ENCODE measurements at regions not wholly inside any gene's neighbourhood (a gene's known extent, or its start where the extent isn't known, plus 50 kb on each side); places are given as distances from the start of the nearest gene placed in this dataset.

DNA sequence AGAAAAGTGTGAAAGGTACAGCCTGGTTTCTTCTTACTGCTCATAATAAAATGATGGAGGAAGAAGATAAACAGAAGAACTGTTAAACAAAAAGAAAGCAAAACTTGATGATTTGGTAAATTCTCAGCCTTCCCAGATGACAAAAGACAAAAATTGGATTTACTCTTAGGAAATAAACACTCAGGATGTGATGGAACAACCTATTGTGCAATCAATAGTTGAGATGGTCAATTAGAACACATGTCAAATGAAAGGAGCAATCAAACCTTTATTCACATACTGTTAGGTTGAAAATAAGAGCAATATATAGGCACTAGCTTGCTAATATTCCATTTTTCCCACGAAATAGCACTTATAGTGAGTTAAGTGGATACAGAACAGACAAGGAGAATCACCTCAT is 1174.0 kb upstream of the SLC39A10 start:
- WGBS (ENCODE audit: insufficient coverage, insufficient replicate concordance, low lambda C conversion rate, missing lambda C conversion rate), result 0% methylated on average over 1 of the region's 1 CpG
- CTCF ChIA-PET, result no interaction called here
- Histone ChIP-seq H3K27me3 (replicated peaks in 1 of 2; ENCODE audit: control insufficient read depth in 2 of 2, insufficient read depth in 2 of 2, low read length in 1 of 2) (no peaks in the 10 kb centered on the region), H2AFZ (ENCODE audit: control insufficient read depth, low read depth, low read length) (no peak overlapping the region), H3K36me3 (ENCODE audit: control insufficient read depth in 2 of 2, insufficient read depth in 2 of 2, low read length in 1 of 2) (no peaks in the 10 kb centered on the region), H3K27ac (ENCODE audit: control insufficient read depth, insufficient read depth) (no peak overlapping the region), H4K20me1 (ENCODE audit: control insufficient read depth, insufficient read depth) (no peaks in the 10 kb centered on the region), H3K4me1 (ENCODE audit: control insufficient read depth, insufficient read depth, low read length) (no peaks in the 10 kb centered on the region), H3K79me2 (ENCODE audit: control insufficient read depth, insufficient read depth, low read length) (no peaks in the 10 kb centered on the region), H3K4me2 (ENCODE audit: control insufficient read depth, insufficient read depth) (no peak overlapping the region), H3K9me3 (replicated peaks; ENCODE audit: control insufficient read depth, insufficient read depth, low read length) (no peaks in the 10 kb centered on the region), H3K9ac (ENCODE audit: control insufficient read depth, insufficient read depth, low read length) (no peak overlapping the region), H3K4me3 (no peak overlapping the region)
- RAD21 ChIA-PET (ENCODE audit: unreplicated experiment), result no interaction called here
- POLR2A ChIA-PET, result interaction anchor here (0.6 kb wide), 1 partner anchor 269 kb away, joined by 3 read pairs; no protein-coding TSS in a partner anchor
- FAIRE-seq, result no peak
- intact Hi-C loops (cut with micrococcal nuclease; ENCODE audit: unreplicated experiment) (no loop called here), in situ Hi-C loops (cut with MboI) (no loop called here)
- SMC1A ChIA-PET (ENCODE audit: uncharacterized antibody, unreplicated experiment), result no interaction called here
- no TSS peak for BruUV-seq (replicated peaks)
- DNase-seq (ENCODE audit: low read depth, low spot score), result no peak
- no peak for ATAC-seq
- TF ChIP-seq SRF (IDR thresholded peaks at IDR 0.05; ENCODE audit: low read depth in 2 of 2, low read length in 2 of 2), result no peak
- TF ChIP-seq SIX5 (IDR thresholded peaks at IDR 0.05; ENCODE audit: low read depth, low read length, severe bottlenecking), result no peak
- no peak for TF ChIP-seq BHLHE40 (IDR thresholded peaks at IDR 0.05; ENCODE audit: borderline replicate concordance in 1 of 2, low read depth in 2 of 2, low read length in 1 of 2)
- no peak for TF ChIP-seq DPF2 (IDR thresholded peaks at IDR 0.05)

DNA sequence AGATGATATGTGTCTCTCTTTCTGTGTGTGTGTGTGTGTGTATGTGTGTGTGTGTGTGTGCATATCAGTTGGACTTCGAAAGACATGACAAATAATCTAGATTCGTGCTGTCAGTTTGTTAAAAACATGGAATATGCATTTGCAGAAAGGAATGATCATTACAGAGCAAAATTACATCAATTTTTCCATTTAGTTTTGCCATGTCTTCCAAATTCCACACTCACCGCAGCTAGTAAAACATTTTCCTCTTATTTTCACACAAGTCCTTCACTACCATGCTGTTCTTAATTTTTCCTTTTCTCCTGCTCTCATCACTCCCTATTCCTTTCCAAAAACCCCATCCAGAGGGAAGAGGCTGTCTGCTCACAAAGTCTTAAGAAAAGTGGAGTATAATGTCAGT is 1191.4 kb upstream of the SLC39A10 start:
- FAIRE-seq (no peak), DNase-seq (ENCODE audit: low read depth, low spot score) (no peak), ATAC-seq (no peak)
- SMC1A ChIA-PET (ENCODE audit: uncharacterized antibody, unreplicated experiment), result no interaction called here
- Histone ChIP-seq H3K9me3 (replicated peaks; ENCODE audit: control insufficient read depth, insufficient read depth, low read length) (no peaks in the 10 kb centered on the region), H3K27ac (ENCODE audit: control insufficient read depth, insufficient read depth) (no peak overlapping the region), H4K20me1 (ENCODE audit: control insufficient read depth, insufficient read depth) (no peaks in the 10 kb centered on the region), H3K4me3 (no peak overlapping the region), H2AFZ (ENCODE audit: control insufficient read depth, low read depth, low read length) (no peak overlapping the region), H3K4me2 (ENCODE audit: control insufficient read depth, insufficient read depth) (no peak overlapping the region), H3K4me1 (ENCODE audit: control insufficient read depth, insufficient read depth, low read length) (no peaks in the 10 kb centered on the region), H3K36me3 (ENCODE audit: control insufficient read depth in 2 of 2, insufficient read depth in 2 of 2, low read length in 1 of 2) (no peaks in the 10 kb centered on the region), H3K27me3 (replicated peaks in 1 of 2; ENCODE audit: control insufficient read depth in 2 of 2, insufficient read depth in 2 of 2, low read length in 1 of 2) (no peaks in the 10 kb centered on the region), H3K79me2 (ENCODE audit: control insufficient read depth, insufficient read depth, low read length) (no peaks in the 10 kb centered on the region), H3K9ac (ENCODE audit: control insufficient read depth, insufficient read depth, low read length) (no peak overlapping the region)
- BruUV-seq (replicated peaks), result no TSS peak
- 34% methylated on average over 3 of the region's 3 CpGs for WGBS (ENCODE audit: insufficient coverage, insufficient replicate concordance, low lambda C conversion rate, missing lambda C conversion rate)
- CTCF ChIA-PET, result no interaction called here
- in situ Hi-C loops (cut with MboI), result no loop called here
- intact Hi-C loops (cut with micrococcal nuclease; ENCODE audit: unreplicated experiment), result no loop called here
- RAD21 ChIA-PET (ENCODE audit: unreplicated experiment), result no interaction called here
- POLR2A ChIA-PET, result no interaction called here
- TF ChIP-seq, protein P1, sequence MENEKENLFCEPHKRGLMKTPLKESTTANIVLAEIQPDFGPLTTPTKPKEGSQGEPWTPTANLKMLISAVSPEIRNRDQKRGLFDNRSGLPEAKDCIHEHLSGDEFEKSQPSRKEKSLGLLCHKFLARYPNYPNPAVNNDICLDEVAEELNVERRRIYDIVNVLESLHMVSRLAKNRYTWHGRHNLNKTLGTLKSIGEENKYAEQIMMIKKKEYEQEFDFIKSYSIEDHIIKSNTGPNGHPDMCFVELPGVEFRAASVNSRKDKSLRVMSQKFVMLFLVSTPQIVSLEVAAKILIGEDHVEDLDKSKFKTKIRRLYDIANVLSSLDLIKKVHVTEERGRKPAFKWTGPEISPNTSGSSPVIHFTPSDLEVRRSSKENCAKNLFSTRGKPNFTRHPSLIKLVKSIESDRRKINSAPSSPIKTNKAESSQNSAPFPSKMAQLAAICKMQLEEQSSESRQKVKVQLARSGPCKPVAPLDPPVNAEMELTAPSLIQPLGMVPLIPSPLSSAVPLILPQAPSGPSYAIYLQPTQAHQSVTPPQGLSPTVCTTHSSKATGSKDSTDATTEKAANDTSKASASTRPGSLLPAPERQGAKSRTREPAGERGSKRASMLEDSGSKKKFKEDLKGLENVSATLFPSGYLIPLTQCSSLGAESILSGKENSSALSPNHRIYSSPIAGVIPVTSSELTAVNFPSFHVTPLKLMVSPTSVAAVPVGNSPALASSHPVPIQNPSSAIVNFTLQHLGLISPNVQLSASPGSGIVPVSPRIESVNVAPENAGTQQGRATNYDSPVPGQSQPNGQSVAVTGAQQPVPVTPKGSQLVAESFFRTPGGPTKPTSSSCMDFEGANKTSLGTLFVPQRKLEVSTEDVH (IDR thresholded peaks at IDR 0.05; ENCODE audit: low read depth, partially characterized antibody), result no peak
- TF ChIP-seq, protein P2, sequence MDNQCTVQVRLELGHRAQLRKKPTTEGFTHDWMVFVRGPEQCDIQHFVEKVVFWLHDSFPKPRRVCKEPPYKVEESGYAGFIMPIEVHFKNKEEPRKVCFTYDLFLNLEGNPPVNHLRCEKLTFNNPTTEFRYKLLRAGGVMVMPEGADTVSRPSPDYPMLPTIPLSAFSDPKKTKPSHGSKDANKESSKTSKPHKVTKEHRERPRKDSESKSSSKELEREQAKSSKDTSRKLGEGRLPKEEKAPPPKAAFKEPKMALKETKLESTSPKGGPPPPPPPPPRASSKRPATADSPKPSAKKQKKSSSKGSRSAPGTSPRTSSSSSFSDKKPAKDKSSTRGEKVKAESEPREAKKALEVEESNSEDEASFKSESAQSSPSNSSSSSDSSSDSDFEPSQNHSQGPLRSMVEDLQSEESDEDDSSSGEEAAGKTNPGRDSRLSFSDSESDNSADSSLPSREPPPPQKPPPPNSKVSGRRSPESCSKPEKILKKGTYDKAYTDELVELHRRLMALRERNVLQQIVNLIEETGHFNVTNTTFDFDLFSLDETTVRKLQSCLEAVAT (IDR thresholded peaks at IDR 0.05), result no peak
- no peak for TF ChIP-seq BHLHE40 (IDR thresholded peaks at IDR 0.05; ENCODE audit: borderline replicate concordance in 1 of 2, low read depth in 2 of 2, low read length in 1 of 2)
- no peak for TF ChIP-seq HDAC6 (IDR thresholded peaks at IDR 0.05; ENCODE audit: unreplicated experiment)
- TF ChIP-seq ZZZ3 (IDR thresholded peaks at IDR 0.05; ENCODE audit: control insufficient read depth, insufficient read length, low read depth), result no peak
- no peak for TF ChIP-seq TBL1XR1 (IDR thresholded peaks at IDR 0.05; ENCODE audit: low read depth, low read length)
- TF ChIP-seq RBBP5 (conservative IDR thresholded peaks at IDR 0.05), result no peak
- TF ChIP-seq FOS (IDR thresholded peaks at IDR 0.05; ENCODE audit: borderline replicate concordance, extremely low read depth, insufficient read length), result no peak
- TF ChIP-seq MEF2B (IDR thresholded peaks at IDR 0.05; ENCODE audit: partially characterized antibody, poor library complexity, severe bottlenecking), result no peak
- TF ChIP-seq, protein P3, sequence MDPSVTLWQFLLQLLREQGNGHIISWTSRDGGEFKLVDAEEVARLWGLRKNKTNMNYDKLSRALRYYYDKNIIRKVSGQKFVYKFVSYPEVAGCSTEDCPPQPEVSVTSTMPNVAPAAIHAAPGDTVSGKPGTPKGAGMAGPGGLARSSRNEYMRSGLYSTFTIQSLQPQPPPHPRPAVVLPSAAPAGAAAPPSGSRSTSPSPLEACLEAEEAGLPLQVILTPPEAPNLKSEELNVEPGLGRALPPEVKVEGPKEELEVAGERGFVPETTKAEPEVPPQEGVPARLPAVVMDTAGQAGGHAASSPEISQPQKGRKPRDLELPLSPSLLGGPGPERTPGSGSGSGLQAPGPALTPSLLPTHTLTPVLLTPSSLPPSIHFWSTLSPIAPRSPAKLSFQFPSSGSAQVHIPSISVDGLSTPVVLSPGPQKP (IDR thresholded peaks at IDR 0.05; ENCODE audit: low read depth, low read length), result no peak
- no peak for TF ChIP-seq ZBED1 (IDR thresholded peaks at IDR 0.05; ENCODE audit: borderline replicate concordance)

All from GM12878 (cell line).